ENCODE measurements at regions not wholly inside any gene's neighbourhood (a gene's known extent, or its start where the extent isn't known, plus 50 kb on each side); places are given as distances from the start of the nearest gene placed in this dataset.

- TF ChIP-seq POLR2AphosphoS5 (IDR thresholded peaks at IDR 0.05; ENCODE audit: low read depth), result no peak
- TF ChIP-seq CTCF (IDR thresholded peaks at IDR 0.05; ENCODE audit: insufficient read depth, low read length), result no peak
- no peak for TF ChIP-seq GABPA (IDR thresholded peaks at IDR 0.05; ENCODE audit: low read depth)
- no peak for TF ChIP-seq SPI1 (IDR thresholded peaks at IDR 0.05; ENCODE audit: borderline replicate concordance, low read depth)
These were observed 578.3 kb downstream of the EPHA3 start for GRCh38 chr3:89685731-89686130.
